Lung (tissue), 11 donors: ENCODE measurements at regions not wholly inside any gene's neighbourhood (a gene's known extent, or its start where the extent isn't known, plus 50 kb on each side); places are given as distances from the start of the nearest gene placed in this dataset.

ENCODE experiments used
- ATAC-seq: fragments of 200-7000 bp; cut with Tn5 transposase; one replicate; pipeline ENCODE4 v1.9.1; 2020; ENCODE audit warnings: moderate number of reproducible peaks; ENCODE audit not compliant: insufficient read depth, low FRiP score
- DNase-seq, 3 donors: peaks; one replicate each; pipeline ENCODE4 v3.0.0-alpha.2; 2013 to 2017
- H3K27ac ChIP-seq, 2 donors: one replicate each; pipeline ENCODE4 v1.5.1; 2013; ENCODE audit warnings: mild to moderate bottlenecking in 2 of 2, moderate library complexity in 2 of 2, control low read depth in 1 of 2, inconsistent platforms in 1 of 2, low read depth in 1 of 2, low read length in 1 of 2
- H3K27me3 ChIP-seq, 3 donors: one replicate each; pipeline ENCODE4 v1.5.1; 2013; ENCODE audit warnings: low read length in 2 of 3; ENCODE audit not compliant: control insufficient read depth in 3 of 3, insufficient read depth in 3 of 3
- H3K36me3 ChIP-seq, 4 donors: one replicate each; pipeline ENCODE4 v1.5.1; 2013; ENCODE audit warnings: low read length in 4 of 4, mild to moderate bottlenecking in 1 of 4, moderate library complexity in 1 of 4; ENCODE audit not compliant: control insufficient read depth in 4 of 4, insufficient read depth in 4 of 4
- H3K4me1 ChIP-seq, 5 donors: one replicate each; pipeline ENCODE4 v1.5.1; 2013; ENCODE audit warnings: low read length in 5 of 5, mild to moderate bottlenecking in 2 of 5, moderate library complexity in 1 of 5; ENCODE audit not compliant: control insufficient read depth in 5 of 5, insufficient read depth in 5 of 5
- H3K4me3 ChIP-seq: one replicate; pipeline ENCODE4 v1.5.1; 2013; ENCODE audit warnings: mild to moderate bottlenecking, control low read depth, moderate library complexity
- H3K9ac ChIP-seq, 2 donors: one replicate each; pipeline ENCODE4 v1.5.1; 2013; ENCODE audit warnings: low read length in 2 of 2, control low read depth in 1 of 2; ENCODE audit not compliant: insufficient read depth in 1 of 2
- H3K9me3 ChIP-seq, 4 donors: one replicate each; pipeline ENCODE4 v1.5.1; 2013; ENCODE audit warnings: low read length in 3 of 4, mild to moderate bottlenecking in 1 of 4, moderate library complexity in 1 of 4; ENCODE audit not compliant: control insufficient read depth in 4 of 4, insufficient read depth in 3 of 4
- WGBS, 2 donors: extraction: QIAGEN DNeasy Blood & Tissue Kit; methylation state at CpG; one replicate each; pipeline ENCODE4 v1.1.7; 2013; 5-methylcytosine and 5-hydroxymethylcytosine counted together
- TF ChIP-seq, protein P1 (sequence below): IDR thresholded peaks from 2 replicates; pipeline ENCODE4 v1.5.1; 2012; ENCODE audit warnings: mild to moderate bottlenecking; ENCODE audit errors: control extremely low read depth, extremely low read depth
- donor health status: control.
- donor health status: control.
- donor health status: Bipolar disorder and iron deficiency.
- donor health status: healthy.
- donor health status: DM: yes; HTN: yes; CAD: no.

GRCh38 chr2:146669735-146670134, 1175.1 kb upstream of the ACVR2A start:
- Histone ChIP-seq H3K4me1 (no peaks in the 10 kb centered on the region), H3K27me3 (no peaks in the 10 kb centered on the region), H3K9me3 (no peaks in the 10 kb centered on the region), H3K9ac (no peak overlapping the region), H3K27ac (no peak overlapping the region), H3K4me3 (no peak overlapping the region), H3K36me3 (no peaks in the 10 kb centered on the region)
- TF ChIP-seq, protein P1, sequence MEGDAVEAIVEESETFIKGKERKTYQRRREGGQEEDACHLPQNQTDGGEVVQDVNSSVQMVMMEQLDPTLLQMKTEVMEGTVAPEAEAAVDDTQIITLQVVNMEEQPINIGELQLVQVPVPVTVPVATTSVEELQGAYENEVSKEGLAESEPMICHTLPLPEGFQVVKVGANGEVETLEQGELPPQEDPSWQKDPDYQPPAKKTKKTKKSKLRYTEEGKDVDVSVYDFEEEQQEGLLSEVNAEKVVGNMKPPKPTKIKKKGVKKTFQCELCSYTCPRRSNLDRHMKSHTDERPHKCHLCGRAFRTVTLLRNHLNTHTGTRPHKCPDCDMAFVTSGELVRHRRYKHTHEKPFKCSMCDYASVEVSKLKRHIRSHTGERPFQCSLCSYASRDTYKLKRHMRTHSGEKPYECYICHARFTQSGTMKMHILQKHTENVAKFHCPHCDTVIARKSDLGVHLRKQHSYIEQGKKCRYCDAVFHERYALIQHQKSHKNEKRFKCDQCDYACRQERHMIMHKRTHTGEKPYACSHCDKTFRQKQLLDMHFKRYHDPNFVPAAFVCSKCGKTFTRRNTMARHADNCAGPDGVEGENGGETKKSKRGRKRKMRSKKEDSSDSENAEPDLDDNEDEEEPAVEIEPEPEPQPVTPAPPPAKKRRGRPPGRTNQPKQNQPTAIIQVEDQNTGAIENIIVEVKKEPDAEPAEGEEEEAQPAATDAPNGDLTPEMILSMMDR: no peak
- ATAC-seq (no peak), DNase-seq (no peak)
- 88 to 91% methylated on average over 3 of the region's 3 CpGs for WGBS, 2 donors

GRCh38 chr2:146666340-146666739, 1178.5 kb upstream of the ACVR2A start:
- H3K9me3 ChIP-seq: no peaks in the 10 kb centered on the region
- no peak overlapping the region for H3K27ac ChIP-seq
- TF ChIP-seq, protein P1: no peak
- no peak overlapping the region for H3K9ac ChIP-seq
- DNase-seq (no peak), ATAC-seq (no peak)
- H3K4me1 ChIP-seq: no peaks in the 10 kb centered on the region
- no peaks in the 10 kb centered on the region for H3K36me3 ChIP-seq
- H3K27me3 ChIP-seq: no peaks in the 10 kb centered on the region
- no peak overlapping the region for H3K4me3 ChIP-seq
- 85 to 88% methylated on average over 1 of the region's 1 CpG for WGBS, 2 donors

DNA sequence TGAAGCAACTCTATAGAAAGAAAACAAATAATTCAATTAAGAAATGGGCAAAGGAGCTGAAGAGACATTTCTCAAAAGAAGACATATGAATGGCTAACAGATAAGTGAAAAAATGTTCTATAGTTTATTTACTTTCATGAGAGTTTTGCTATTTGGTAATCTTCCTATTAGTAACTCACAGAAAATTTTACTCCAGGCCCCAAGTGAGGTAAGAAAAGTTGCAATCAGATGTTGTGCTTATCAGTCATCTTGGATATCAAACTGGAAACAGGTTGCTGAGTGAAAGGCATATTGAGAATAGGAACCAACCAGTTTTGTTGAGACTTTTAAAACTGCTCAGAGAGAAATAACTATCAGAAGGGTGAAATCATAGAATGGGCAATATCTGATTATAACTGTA, 1179.0 kb upstream of the ACVR2A start:
- no peak overlapping the region for H3K4me3 ChIP-seq
- H3K9ac ChIP-seq: no peak overlapping the region
- peaks cover 0 to 5% (median 0%) of the 10 kb centered on the region in 5 donors for H3K4me1 ChIP-seq
- TF ChIP-seq, protein P1: no peak
- ATAC-seq (no peak), DNase-seq (no peak)
- no peaks in the 10 kb centered on the region for H3K36me3 ChIP-seq
- H3K27me3 ChIP-seq: no peaks in the 10 kb centered on the region
- no peaks in the 10 kb centered on the region for H3K9me3 ChIP-seq
- no peak overlapping the region for H3K27ac ChIP-seq

DNA sequence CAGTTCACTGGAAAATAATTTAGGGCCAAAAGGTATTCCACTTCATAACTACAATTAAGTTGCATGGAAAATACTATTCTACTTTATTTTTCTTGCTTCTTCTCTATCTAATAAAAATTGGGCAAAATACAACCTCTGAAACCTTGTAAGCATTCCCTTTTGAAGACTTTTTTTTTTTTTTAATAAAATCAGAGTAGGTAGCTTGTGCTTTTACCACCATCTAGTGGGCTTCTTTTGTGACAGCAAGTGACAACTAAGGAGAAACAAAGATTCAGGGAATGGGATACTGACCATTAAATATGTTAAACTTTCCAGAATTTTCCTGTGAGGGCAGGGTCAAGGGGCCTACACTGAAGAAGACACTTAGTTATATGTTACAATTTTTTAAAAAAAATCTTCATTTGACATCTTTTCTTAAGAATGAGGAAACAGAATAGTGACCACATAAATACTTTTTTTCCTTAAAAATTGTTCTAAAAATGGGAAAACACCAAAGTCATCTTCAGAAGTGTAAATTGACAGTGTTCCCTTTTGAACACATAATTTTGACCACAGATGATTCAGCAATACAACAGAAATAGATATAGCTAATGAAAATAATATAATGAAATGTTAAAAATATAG, 1183.2 kb upstream of the ACVR2A start:
- Histone ChIP-seq H3K4me3 (no peak overlapping the region), H3K9ac (no peak overlapping the region), H3K36me3 (no peaks in the 10 kb centered on the region), H3K4me1 (peaks cover 0 to 11% (median 0%) of the 10 kb centered on the region in 5 donors), H3K9me3 (no peaks in the 10 kb centered on the region), H3K27me3 (no peaks in the 10 kb centered on the region), H3K27ac (no peak overlapping the region)
- ATAC-seq (no peak), DNase-seq (peak in 2 of 3 donors; percentile 74 to 76)
- TF ChIP-seq, protein P1: no peak
